ENCODE measurements at regions not wholly inside any gene's neighbourhood (a gene's known extent, or its start where the extent isn't known, plus 50 kb on each side); places are given as distances from the start of the nearest gene placed in this dataset.

GRCh38 chr12:92452763-92453162 is 250.0 kb upstream of the PLEKHG7 start:
- no peak for FAIRE-seq
- TF ChIP-seq POLR2A (IDR thresholded peaks at IDR 0.05; ENCODE audit: low read depth, low read length) (no peak), TAF1 (IDR thresholded peaks at IDR 0.05; ENCODE audit: borderline replicate concordance, low read depth, low read length) (no peak), POLR2AphosphoS5 (IDR thresholded peaks at IDR 0.05; ENCODE audit: low read depth, low read length) (no peak)
- no peak for DNase-seq (ENCODE audit: insufficient read length)

- no peak for FAIRE-seq
- TF ChIP-seq TAF1 (IDR thresholded peaks at IDR 0.05; ENCODE audit: borderline replicate concordance, low read depth, low read length): no peak
- TF ChIP-seq POLR2A (IDR thresholded peaks at IDR 0.05; ENCODE audit: low read depth, low read length): no peak
- TF ChIP-seq POLR2AphosphoS5 (IDR thresholded peaks at IDR 0.05; ENCODE audit: low read depth, low read length): no peak
Measured at GRCh38 chr12:92446083-92446460, 256.7 kb upstream of the PLEKHG7 start.

GRCh38 chr12:92445253-92446082 is 257.3 kb upstream of the PLEKHG7 start:
- TF ChIP-seq TAF1 (IDR thresholded peaks at IDR 0.05; ENCODE audit: borderline replicate concordance, low read depth, low read length) (peak; percentile 40; the same call in 1 of the 2 replicates), POLR2A (IDR thresholded peaks at IDR 0.05; ENCODE audit: low read depth, low read length) (peak; percentile 0; the same call in 1 of the 2 replicates), POLR2AphosphoS5 (IDR thresholded peaks at IDR 0.05; ENCODE audit: low read depth, low read length) (peak; percentile 76; the same call in 1 of the 2 replicates)
- DNase-seq (ENCODE audit: insufficient read length) (no peak), FAIRE-seq (peak; percentile 97)

More at GRCh38 chr12:92446083-92446460, 256.7 kb upstream of the PLEKHG7 start:
- DNase-seq (ENCODE audit: insufficient read length): no peak

GRCh38 chr12:92444763-92445162 is 258.0 kb upstream of the PLEKHG7 start:
- TF ChIP-seq TAF1 (IDR thresholded peaks at IDR 0.05; ENCODE audit: borderline replicate concordance, low read depth, low read length) (peak; percentile 39; the same call in 1 of the 2 replicates), POLR2A (IDR thresholded peaks at IDR 0.05; ENCODE audit: low read depth, low read length) (no peak; the same call in 1 of the 2 replicates), POLR2AphosphoS5 (IDR thresholded peaks at IDR 0.05; ENCODE audit: low read depth, low read length) (no peak)
- no peak for DNase-seq (ENCODE audit: insufficient read length)
- FAIRE-seq: no peak

GRCh38 chr12:92442782-92443181 is 260.0 kb upstream of the PLEKHG7 start:
- FAIRE-seq (no peak), DNase-seq (ENCODE audit: insufficient read length) (no peak)
- TF ChIP-seq POLR2A (IDR thresholded peaks at IDR 0.05; ENCODE audit: low read depth, low read length): no peak
- no peak for TF ChIP-seq TAF1 (IDR thresholded peaks at IDR 0.05; ENCODE audit: borderline replicate concordance, low read depth, low read length)
- no peak for TF ChIP-seq POLR2AphosphoS5 (IDR thresholded peaks at IDR 0.05; ENCODE audit: low read depth, low read length)

GRCh38 chr12:92440072-92440471 is 262.7 kb upstream of the PLEKHG7 start:
- TF ChIP-seq TAF1 (IDR thresholded peaks at IDR 0.05; ENCODE audit: borderline replicate concordance, low read depth, low read length) (no peak), POLR2AphosphoS5 (IDR thresholded peaks at IDR 0.05; ENCODE audit: low read depth, low read length) (no peak), POLR2A (IDR thresholded peaks at IDR 0.05; ENCODE audit: low read depth, low read length) (no peak)
- FAIRE-seq (no peak), DNase-seq (ENCODE audit: insufficient read length) (no peak)

GRCh38 chr12:92439420-92439805 is 263.4 kb upstream of the PLEKHG7 start:
- TF ChIP-seq POLR2A (IDR thresholded peaks at IDR 0.05; ENCODE audit: low read depth, low read length): no peak
- TF ChIP-seq TAF1 (IDR thresholded peaks at IDR 0.05; ENCODE audit: borderline replicate concordance, low read depth, low read length): no peak
- no peak for TF ChIP-seq POLR2AphosphoS5 (IDR thresholded peaks at IDR 0.05; ENCODE audit: low read depth, low read length)
- DNase-seq (ENCODE audit: insufficient read length) (no peak), FAIRE-seq (peak; percentile 36)

GRCh38 chr12:92438641-92439419 is 264.0 kb upstream of the PLEKHG7 start:
- no peak for DNase-seq (ENCODE audit: insufficient read length)
- peak; percentile 50 for FAIRE-seq
- no peak for TF ChIP-seq POLR2AphosphoS5 (IDR thresholded peaks at IDR 0.05; ENCODE audit: low read depth, low read length)
- TF ChIP-seq POLR2A (IDR thresholded peaks at IDR 0.05; ENCODE audit: low read depth, low read length): no peak
- no peak for TF ChIP-seq TAF1 (IDR thresholded peaks at IDR 0.05; ENCODE audit: borderline replicate concordance, low read depth, low read length)

- FAIRE-seq (peak; percentile 68), DNase-seq (ENCODE audit: insufficient read length) (no peak)
- TF ChIP-seq POLR2A (IDR thresholded peaks at IDR 0.05; ENCODE audit: low read depth, low read length): no peak
- TF ChIP-seq POLR2AphosphoS5 (IDR thresholded peaks at IDR 0.05; ENCODE audit: low read depth, low read length): no peak
- no peak for TF ChIP-seq TAF1 (IDR thresholded peaks at IDR 0.05; ENCODE audit: borderline replicate concordance, low read depth, low read length)
Measured at GRCh38 chr12:92437452-92437851, 265.3 kb upstream of the PLEKHG7 start.

GRCh38 chr12:92436856-92437255 is 265.9 kb upstream of the PLEKHG7 start:
- peak; percentile 53 for FAIRE-seq
- no peak for TF ChIP-seq POLR2AphosphoS5 (IDR thresholded peaks at IDR 0.05; ENCODE audit: low read depth, low read length)
- no peak for DNase-seq (ENCODE audit: insufficient read length)

- DNase-seq (ENCODE audit: insufficient read length) (no peak), FAIRE-seq (peak; percentile 87)
- TF ChIP-seq POLR2A (IDR thresholded peaks at IDR 0.05; ENCODE audit: low read depth, low read length) (peak; percentile 27; the same call in 1 of the 2 replicates), TAF1 (IDR thresholded peaks at IDR 0.05; ENCODE audit: borderline replicate concordance, low read depth, low read length) (no peak), POLR2AphosphoS5 (IDR thresholded peaks at IDR 0.05; ENCODE audit: low read depth, low read length) (0 out of 2 replicates have a peak, but pooled peaks have one; percentile 39)
Measured at GRCh38 chr12:92434607-92435025, 268.2 kb upstream of the PLEKHG7 start.
